NCI-H446 treated with DMSO at 0.1 percent for 48 hours (cell line): ENCODE measurements at regions not wholly inside any gene's neighbourhood (a gene's known extent, or its start where the extent isn't known, plus 50 kb on each side); places are given as distances from the start of the nearest gene placed in this dataset.

Experiments used
- DNase-seq: peaks from one replicate; lab custom pipeline; 2025; lab: John Stamatoyannopoulos, UW

DNA sequence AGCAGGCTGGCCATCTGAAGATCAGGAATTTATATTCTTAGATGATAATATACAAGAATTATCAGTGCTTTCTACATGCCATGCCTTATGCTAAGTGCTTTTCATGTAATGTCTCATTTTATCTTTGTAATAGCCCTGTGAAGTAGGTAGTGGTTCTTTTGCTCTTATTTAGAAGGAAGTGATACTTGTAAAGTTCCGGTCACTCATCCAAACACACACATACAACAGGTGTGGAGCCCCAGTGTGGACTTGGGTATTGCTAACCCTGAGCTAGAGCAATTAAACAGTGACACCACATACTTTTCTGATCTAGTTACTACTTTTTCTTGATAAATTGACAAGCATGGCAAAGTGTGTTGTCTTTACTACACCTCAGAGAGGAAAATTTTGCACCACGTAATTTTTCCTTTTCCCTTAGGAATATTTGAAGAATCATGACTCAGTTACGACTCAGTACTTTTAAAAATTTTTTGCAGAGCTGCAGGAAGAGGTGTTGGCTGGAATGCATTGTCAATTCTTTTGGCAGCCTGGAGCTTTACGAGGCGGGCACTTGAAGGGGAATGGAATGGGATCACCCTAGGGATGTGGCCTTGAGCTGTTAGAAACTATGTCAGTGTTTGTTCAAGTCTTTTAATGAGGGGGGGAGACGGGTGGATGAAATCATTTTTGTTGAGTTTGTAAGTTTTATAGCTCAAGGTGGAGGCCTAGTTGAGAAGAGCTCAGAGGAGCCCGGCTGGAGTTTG lies 212.5 kb upstream of the CELF2 start:
- DNase-seq = no peak

DNA sequence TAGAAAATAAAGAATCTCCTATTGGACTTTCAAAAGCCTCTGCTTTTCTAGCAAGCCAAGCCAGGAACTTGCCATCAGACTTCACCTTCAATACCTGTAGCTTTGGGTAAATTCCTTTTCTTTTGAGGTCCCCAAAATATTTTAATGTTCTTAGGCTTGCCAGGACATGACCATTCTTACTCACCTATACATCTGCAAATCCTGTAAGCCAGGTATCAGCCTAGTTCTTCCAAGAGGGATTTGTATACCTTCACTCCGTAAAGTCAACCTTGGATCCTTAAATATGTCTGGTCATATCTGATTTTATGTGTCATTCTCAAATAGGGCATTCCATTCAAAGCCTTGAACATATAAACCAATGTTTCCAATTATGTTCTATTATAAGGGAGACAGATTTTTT lies 210.6 kb upstream of the CELF2 start:
- DNase-seq = no peak

DNA sequence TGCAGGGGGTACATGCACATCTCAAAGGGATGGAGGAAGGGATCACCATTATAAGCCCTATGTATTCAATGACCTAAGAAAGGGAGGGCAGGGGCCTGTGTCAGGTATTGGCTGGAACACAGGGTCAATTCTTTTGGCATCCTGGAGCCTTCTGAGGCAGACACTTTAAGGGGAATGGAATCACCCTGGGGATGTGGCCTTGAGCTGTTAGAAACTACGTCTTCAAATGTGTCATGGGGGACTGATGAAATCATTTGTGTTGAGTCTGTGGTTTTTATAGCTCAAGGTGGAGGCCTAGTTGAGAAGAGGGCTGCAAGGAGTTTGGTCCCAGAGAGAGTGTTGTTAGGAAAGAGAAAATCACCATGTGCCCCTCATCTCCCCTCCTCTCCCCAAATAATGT lies 206.1 kb upstream of the CELF2 start:
- no peak for DNase-seq

DNA sequence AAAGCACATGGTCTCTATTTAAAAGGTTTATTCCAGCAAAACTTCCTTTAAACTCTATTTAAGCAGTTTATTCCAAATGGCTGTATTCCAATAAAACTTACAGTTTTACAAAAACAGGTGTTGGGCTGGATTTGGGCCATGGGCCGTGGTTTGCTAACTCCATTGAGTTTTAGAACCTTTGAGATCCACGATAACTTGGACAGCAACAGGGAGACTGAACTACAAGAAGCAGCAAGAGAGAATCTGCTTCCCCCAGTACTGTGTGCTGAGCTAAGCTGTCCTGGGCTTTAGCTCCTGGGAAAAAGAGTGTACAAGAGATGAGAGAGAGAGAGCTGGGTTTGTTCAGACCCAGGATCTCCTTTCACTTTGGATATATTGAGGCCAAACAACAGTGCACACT lies 204.0 kb upstream of the CELF2 start:
- no peak for DNase-seq

DNA sequence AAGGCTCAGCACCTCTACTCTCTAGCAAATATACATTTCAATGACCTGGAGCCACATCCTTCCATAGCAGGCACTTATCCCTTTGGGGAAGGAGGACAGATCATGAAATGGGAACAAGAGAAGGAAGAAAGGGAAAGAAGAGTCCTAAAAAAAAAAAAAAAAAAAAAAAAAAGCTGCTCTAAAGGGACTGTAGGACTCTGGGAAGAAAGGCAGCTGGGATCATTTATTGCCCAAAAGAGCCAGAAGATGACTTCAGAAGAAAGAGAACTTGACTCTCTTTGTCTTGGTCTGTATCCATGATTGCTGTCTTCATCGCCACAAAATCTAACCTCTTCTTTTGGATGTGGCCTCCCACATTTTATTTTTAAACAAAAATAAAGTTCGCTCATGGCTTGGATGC lies 203.6 kb upstream of the CELF2 start:
- no peak for DNase-seq

DNA sequence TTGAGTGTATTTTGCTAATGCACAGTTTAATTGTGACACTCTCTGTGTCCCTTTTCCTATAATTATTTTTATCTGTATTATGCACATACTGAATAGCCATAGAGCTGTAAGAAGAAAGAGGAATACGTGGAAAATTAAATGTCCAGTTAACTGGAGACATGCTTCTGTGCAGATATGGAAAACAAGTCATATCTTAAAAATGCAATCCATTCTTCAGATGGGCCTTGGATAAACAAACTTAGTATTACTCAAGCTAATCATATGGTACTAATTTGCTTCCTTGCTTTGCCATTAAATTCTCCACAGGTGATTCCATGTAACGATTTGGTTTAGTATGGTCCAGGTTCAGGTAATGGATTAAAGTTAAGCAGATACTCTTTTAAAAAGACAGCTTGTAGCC lies 201.2 kb upstream of the CELF2 start:
- no peak for DNase-seq

DNA sequence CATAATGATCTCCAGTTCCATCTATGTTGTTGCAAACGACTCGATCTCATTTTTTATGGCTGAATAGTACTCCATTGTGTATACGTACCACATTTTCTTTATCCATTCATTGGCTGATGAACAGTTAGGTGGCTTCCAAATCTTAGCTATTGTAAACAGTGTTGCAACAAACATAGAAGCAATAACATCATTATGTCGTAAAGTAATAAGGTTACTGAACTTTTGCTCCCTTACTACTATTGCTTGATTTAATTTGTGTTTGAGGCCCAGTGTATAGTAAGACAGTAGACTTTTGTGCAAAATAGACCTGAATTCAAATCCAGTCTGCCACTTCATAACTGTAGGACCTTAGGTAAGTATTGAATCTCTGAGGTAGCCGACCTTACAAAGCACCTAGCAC lies 200.1 kb upstream of the CELF2 start:
- no peak for DNase-seq

DNA sequence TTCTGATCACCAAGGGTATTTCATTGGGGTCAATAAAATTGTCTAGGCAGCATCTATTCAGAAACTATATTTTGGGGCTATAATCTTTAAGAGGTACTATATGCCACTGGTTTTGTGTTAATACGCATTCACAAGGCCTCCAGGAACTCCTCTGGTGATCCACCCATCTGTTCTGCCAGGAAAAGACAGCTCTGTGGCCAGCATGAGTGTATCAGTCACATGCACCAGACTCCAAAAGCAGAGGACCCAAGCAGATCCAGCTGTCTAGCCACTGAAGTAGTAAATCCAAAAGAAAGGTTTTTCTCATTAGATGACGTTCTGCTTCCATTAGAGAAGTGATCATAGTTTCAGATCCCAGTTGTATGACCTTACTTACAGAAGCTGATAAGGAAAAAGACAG lies 199.6 kb upstream of the CELF2 start:
- DNase-seq = no peak

DNA sequence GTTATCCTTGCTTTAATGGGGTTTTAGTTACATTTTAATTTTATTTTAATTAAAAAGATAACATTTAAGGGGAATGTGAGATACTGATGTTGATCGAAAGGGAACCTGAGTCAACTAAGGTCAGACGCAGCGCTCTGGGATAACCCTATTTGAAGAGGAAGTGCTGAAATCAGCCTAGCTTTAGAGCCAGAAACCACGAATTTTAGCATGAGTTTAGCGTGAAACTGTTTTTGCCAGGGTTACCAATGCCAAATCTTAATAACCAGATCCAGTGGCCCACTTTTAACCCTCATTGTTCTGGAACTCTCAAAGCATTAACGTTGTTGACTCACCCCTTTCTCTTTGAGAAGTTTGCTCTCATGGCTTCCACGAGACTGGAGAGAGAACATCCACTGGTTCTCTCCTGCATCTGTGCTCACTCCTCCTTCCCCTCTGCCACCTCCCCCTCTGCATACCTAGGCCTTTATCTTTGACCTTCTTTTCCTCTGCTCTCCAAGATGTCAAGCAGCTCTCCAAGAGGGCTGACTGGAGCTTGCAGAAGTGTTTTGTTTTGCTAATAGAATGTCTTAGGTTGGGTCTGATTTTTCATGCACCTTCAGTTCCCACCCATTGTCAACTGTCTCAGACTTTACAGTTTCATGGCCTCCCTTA lies 198.3 kb upstream of the CELF2 start:
- DNase-seq = no peak

DNA sequence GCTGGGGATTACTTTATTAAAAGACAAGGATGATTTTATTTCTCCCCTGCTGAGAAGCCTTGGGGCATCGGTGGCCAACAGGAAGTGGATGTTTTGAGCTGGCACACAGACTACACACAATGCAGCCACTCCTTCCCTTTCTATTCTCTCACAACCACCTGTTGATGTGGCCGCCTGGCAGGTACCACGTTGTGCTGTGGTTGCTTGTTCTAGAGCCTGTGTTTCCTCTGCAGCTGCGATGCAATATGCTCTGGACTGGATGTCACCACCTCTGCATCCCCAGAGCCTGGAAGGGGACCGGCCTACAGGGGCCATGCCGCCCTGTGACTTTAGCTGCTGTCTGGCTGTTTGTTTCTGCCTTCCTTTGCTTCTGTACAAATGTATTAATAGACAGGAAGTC lies 195.7 kb upstream of the CELF2 start:
- no peak for DNase-seq

DNA sequence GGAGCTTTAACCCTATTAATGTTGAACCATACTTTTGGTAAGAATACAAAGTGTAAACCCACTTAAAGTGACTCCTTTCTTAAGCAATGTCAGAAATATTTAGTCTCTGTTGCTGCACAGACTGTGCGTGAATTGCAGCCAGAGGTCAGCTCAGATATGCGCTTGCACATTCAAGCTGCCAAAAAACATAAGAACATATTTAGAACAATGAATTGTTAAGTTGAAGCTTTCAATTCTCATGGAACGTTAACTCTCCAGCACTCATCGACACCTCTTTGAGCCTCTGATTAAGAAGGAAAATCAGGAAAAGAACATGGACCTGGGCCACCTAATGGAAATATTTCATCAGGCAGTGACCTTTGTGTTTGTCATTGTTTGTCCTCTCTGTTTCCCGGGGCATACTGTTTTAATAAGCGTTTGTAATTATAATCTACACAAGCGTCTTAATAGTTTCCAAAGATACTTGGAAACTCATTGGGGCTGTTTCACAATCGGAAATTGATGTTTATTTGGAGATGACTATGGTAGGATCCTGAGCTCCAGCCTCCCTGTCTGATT lies 193.0 kb upstream of the CELF2 start:
- DNase-seq = no peak

DNA sequence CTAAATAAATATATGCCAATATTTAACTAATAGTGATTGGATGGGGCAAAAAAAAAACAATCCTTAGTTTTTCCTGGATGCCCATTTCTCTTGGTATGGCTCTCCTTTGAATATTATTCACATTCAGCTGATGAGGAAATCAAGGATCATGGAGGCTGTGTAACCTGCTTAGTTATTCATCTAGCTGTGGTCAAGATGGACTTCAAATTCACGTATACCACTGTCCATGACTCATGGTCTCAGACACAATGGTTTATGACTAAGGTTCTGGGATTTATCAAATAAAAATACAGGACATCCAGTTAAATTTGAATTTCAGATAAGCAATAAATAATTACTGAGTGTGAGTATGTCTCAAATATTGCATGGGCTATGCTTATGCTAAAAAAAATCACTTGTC lies 191.5 kb upstream of the CELF2 start:
- DNase-seq = no peak

DNA sequence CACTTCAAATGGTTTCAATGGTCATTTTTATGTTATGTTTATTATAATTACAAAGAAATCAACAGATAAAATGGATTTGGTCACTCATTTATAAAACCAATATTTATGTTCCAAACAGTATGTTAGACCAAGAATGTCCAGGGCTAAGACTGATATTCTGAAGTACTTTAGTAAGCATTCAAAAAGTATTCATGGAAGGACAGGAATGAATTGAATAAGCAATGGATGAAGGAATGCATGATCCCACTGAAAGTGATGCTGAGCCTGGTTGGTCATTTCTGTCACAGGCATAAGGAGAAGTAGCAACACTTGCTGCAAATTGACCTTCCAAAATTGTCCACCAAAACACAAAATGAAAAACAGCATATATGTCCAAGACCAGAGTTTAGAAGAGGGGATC lies 189.0 kb upstream of the CELF2 start:
- no peak for DNase-seq

DNA sequence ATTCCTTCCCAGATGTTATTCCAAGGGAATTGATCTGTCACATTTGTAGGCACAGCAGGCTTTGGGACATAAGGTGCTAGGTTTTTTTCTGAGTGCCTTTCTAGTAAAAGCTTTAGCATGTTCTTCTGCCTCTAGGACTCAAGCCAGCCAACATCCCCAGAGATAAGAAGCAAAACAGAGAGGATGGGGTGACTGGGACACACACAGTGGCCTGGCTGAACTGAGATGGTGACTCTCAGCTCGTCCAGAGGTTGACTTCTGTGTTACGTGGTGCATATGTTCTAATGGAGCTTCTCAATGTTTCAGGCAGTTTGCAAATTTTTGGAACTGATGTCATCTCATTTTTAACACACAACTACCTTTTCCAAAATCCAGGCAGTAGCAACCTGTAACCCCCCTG lies 188.1 kb upstream of the CELF2 start:
- DNase-seq = no peak

DNA sequence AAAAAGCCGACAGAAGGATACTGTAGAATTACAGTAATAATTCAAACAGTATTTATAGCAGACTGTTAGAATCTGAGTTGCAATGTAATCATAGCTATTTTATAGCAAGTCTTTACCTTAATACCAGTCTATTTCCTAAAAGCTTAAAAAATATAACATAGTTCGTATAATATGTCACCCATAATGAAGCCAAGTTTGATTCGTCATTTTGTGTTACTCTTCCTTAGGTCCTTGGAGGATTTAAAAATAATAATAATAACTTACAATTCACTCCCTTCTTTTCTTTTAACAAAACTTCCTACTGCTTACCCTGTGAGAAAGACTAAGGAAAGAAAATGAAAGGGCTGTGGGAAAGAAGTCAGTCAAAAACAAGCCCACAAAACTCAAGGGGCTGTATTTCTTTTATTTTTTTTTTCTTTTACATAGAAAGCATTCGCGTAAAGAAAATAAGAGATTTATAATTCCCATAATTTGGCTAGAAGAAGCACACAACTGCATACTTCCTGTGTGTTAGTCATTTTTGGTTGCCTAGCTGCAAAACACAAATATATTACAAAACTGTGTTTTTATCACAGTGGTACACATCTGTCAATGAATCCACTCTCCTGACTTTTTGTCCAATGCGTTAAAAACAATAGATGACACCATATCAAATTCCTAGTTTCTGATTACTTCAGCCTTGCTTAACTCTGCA lies 187.2 kb upstream of the CELF2 start:
- no peak for DNase-seq

DNA sequence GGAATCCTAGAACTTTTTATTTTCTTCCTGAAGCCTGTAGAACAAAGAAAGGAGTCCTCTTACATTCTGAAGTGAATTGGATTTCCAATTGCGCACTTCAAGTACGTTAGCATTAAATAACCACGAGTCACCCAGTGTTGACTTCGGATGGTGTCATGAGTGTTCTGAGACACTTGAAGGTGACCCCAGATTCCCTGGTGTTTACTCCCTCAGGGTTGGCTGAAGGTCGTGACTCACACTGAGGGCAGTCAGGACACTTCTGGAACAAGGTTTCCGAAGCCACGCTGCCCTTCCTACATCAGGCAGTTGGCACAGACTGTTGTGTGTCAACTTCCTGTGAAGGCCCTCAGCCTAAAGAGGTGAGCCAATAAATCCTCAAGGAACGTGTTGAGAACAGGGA lies 186.6 kb upstream of the CELF2 start:
- no peak for DNase-seq

DNA sequence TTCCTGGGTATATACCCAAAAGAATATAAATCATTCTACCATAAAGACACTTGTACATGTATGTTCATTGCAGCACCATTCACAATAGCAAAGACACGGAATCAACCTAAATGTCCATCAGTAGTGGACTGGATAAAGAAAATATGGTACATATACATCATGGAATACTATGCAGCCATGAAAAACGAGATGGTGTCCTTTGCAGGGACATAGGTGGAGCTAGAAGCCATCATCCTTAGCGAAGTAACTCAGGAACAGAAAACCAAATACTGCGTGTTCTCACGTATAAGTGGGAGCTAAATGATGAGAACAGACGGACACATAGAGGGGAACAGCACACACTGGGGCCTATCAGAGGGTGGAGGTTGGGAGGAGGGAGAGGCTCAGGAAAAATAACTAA lies 183.7 kb upstream of the CELF2 start:
- no peak for DNase-seq

DNA sequence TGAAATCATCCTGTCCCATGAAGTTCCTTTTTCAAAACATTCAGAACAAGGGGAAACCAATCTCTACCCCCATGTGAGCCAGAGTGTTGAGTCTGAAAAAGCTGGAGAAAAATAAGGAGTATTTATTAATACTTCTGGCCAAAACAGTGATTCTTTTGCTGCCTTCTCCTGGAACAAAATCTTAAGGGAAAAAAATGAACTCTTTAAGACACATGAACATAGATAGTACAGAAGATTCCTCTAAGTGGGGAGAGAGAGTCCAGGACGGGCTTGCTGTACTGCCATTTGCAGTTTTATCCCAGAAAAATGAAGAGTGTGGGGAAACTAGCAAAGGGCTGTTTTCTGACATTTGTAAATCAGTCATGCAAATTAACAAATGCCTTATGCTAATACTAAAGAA lies 173.4 kb upstream of the CELF2 start:
- DNase-seq = no peak

DNA sequence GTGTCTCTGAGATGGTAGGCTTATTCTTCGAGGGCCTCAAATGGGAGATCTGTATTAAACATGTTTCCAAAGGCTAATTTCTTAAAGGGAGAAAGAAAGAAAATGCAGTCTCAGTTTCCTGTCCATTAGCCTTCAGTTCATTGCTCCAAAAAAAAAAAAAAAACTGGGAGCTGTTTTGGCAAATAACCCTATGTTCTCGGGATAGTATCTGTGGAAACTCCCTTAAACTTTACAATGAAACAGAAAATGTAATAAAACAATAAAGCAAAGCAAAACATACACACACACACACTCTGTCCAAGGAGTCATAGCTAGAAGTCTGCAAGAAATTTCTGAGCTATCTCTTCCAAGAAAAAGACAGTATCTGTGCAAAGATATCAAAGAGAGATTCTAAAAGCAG lies 172.5 kb upstream of the CELF2 start:
- no peak for DNase-seq

DNA sequence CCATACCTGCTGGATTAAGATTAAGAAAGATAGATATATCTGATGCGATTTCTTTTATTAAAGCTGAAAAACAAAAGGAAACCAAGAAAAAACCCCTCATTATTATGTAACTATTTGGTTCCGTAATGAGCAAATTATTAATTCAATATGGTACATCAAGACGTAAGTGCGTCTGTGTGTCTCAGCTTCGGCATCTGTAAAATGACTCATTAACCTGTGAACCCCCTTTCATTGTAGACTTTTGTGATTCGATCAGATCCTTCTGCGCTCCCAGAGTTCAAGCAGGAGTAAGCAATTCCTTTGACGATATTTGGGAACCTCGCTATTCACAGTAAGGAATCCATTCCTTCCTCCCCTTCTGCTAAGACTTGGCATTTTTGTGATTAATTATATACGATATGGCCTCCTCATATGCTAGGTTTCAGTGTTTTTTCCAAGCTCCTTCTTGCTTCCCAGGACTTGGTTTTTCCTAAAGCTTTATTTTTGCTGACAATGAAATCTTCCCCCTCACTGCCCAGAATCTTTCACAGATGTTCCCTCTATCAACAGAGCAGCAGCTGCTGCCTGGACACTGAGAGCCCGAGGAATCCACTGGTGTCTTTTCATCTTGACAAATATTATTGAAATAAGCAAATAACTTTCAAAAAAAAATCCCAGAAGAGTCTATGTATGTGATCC lies 171.7 kb upstream of the CELF2 start:
- no peak for DNase-seq

DNA sequence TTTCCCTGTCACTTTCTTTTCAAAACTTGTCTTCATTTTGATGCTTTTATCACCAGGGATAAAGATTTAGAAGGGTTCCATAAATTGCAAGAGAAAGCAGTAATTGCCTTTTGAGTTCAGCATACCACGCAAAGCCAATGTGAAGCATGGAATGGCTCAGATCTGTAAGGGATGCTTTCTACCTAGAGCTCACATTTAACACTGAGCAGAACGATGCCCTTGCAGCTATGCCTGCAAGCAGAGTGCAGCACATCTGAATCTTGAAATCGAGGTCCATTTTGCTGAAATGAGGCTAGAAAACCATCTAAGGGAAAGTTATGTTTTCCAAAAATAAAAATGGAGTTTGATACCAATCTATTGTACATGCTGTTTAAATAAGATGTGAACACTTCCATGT lies 171.2 kb upstream of the CELF2 start:
- DNase-seq = no peak

DNA sequence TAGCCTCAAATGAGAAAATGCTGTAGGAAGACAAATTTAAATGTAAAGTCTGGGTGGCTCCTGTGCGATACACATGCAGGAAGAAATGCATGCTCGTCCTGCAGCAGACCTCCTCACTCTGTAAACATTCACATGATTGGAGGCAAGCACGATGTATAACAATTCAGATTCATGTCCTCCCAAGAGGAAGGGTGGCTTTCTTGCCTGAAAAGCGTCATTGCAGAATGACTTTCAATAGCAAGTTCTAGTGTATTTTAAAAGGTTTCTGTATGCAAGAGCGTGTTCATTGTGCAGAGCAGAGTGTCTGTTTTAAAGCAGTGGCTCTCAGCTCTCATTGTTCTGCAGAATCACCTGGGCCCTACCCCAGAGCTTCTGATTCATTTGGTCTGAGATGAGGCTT lies 170.3 kb upstream of the CELF2 start:
- DNase-seq = no peak
